HG03097 (cell line): ENCODE measurements at regions not wholly inside any gene's neighbourhood (a gene's known extent, or its start where the extent isn't known, plus 50 kb on each side); places are given as distances from the start of the nearest gene placed in this dataset.
"Not testable (repeated sequence)": the region's sequence is repeated elsewhere in the genome, so short reads cannot be mapped to it uniquely, and the experiment has no call there.

Experiments used
- ATAC-seq: cut with Tn5 transposase; IDR thresholded peaks from one replicate; pipeline ENCODE4 v1.9.1; 2021; ENCODE audit not compliant: unreplicated experiment, low FRiP score

DNA sequence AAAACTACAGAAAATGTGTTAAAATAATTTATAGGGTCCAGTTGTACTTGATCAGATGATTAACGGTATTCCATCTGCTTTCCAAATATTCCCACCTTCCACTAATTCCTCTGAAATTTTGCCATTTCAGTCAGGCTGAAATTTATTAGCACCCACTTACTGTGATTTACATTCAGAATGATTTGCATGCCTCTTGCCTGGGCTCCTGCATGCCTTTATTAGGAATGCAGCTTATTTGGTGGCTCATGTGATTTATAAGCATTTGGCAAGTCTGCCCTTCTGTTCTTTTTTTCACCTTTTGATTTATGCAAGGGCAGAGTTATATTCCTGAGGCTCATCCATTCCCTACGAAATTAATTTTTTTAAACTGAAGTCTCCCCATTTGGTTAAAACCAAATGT, 1594.5 kb upstream of the PIK3C3 start:
- ATAC-seq = no peak

DNA sequence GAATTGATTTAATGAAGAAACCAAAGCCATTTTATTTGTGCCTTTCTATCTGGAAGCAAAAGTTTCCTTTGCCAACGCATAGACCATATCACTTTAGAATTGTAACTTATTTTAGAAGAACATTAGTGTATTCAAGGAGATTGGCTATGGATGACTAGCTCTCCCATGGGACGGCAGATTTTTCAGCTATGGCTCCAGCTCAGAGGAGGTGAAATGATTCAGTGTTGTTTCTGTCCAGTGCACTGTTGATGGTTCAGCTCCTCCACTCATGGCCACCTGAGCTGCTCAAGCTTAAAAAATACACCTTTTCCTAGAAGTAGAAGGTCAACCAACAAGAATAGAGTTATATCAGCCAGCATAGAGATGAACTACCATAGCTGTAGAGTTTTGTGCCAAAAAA, 1597.5 kb upstream of the PIK3C3 start:
- no peak for ATAC-seq

DNA sequence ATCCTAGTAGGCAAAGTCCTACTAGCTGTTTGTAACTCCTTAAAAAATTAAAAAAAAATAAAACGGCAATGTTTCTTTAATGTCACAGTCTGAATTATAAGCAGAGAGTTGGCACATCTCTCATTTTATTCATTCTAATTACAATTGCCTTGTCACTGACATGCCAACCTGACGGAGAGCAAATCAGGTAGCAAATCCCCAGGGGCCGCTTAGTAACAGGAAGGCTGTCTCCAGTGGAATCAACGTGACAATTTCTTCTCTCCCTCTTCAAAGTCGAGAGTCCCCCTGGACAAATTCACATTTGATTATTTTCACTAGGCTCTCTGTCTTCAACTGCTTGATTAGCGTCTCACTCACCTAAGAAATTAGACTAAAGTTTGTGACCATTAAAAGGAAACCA, 1598.9 kb upstream of the PIK3C3 start:
- ATAC-seq = no peak

GRCh38 chr18:40355726-40356125, 1599.3 kb upstream of the PIK3C3 start:
- no peak for ATAC-seq

- no peak for ATAC-seq
Observed at GRCh38 chr18:40348196-40348595, 1606.8 kb upstream of the PIK3C3 start.

DNA sequence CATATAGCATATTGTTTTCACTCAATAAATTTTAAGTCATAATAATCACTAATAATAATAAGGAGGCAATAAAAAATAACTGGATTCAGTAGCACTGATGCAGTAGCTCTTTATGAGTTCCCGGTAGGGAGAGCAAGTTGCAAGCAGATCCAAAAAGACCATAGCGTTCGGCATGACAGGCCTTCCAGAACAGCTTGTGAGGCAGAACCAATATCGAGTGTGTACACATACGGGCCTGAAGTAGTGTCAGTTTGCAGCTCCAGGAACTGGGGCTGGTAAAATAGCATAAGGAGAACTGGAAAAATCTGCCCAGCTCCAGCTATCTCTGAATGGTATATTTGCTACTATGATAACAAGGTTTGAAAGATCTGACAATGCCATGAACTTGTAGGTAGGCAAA, 1607.8 kb upstream of the PIK3C3 start:
- ATAC-seq = no peak

- no peak for ATAC-seq
Observed at GRCh38 chr18:40346146-40346545, 1608.9 kb upstream of the PIK3C3 start.

DNA sequence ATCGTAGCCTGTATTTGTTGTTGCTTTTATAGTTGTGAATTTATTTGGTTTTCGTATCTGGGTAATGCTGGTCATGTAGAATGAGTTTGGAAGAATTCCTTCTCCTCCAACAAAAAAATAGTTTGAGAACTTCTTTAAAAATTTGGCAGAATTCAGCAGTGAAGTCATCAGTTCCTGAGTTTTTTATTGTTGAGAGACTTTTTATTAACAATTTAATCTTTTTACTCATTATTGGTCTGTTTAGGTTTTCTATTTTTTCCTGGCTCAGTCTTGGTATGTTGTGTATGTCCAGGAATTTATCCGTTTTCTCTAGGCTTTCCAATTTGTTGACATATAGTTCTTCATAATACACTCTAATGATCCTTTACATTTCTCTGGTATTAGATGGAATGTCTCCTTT, 1613.3 kb upstream of the PIK3C3 start:
- ATAC-seq = no peak

DNA sequence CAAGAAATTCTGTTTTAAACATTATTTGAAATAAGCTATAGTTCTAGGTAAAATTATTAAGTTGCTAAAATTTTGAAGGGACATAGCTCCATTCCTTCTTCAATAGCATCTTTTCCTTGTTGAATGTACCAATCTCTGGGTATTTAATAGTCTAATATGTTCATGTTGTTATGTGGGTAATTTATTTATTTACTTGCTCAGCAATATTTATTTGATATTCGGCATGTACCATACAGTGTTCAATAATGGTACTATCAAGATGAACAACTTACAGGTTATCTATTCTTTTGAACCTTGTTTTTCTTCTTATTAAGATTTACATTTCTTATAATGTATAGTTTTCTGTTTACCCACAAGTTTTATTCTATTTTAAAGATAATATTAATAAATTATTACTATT, 1616.8 kb upstream of the PIK3C3 start:
- no peak for ATAC-seq

- no peak for ATAC-seq
Observed at GRCh38 chr18:40326985-40327384, 1628.0 kb upstream of the PIK3C3 start.

GRCh38 chr18:40325988-40326387, 1629.0 kb upstream of the PIK3C3 start:
- no peak for ATAC-seq

DNA sequence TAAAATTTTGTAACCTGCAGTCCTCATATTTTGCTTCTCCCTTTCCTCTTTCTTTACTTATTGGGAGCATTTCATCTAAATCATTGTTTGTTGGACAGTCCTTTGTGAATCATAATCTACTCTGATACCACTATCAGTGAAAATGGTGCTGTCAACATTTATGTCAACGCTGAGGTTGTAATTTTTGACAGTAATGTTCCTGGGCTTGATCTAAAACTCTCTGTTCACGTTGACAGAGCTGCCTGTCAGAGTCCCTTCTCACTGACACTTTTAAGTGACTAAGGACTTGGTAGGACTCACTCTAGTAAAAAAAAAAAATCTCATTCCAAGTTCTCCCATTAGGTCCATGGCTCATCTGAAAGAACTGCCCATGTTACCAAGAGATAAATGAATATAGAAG, 1640.8 kb upstream of the PIK3C3 start:
- ATAC-seq = no peak

DNA sequence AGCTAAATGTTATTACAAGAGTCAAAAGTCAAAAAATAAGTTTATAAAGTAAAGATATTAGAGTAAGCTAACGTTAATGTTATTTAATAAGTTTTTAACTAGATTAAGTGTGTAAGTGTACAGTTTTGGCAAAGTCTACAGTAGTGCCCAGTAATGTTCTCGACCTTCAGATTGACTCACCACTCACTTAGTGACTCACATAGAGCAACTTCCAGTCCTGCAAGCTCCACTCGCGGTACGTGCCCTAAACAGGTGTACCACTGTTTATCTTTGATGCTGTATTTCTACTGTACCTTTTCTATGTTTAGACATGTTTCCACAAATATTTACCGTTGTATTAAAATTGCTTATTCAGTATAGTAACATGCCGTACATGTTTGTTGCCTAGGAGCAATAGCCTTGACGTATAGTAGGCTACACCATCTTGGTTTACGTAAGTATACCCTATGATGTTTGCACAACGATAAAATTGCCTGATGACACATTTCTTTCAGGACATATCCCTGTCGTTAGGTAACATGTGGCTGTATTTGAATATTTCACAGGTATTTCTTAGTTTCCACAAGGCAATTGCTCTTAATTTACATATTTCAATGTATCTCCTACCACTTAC, 1641.9 kb upstream of the PIK3C3 start:
- no peak for ATAC-seq

DNA sequence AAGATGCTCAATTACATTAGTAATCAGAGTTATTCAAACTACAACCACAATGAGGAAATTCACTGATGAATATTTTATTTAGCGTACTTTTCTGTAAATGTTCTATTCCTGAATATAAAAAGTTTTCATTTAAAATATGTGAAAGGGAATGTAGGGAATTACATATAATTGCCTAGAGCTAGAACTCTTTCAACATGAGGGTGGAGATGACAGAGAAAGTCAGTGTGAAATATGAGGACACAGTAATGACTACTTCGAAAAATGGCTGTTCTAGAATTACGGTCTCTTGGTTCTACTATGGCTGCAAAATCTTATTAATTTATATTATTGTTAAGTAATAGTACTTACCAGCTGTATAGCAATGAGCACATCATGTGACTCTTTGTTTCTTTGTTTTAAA, 1647.4 kb upstream of the PIK3C3 start:
- ATAC-seq = no peak

DNA sequence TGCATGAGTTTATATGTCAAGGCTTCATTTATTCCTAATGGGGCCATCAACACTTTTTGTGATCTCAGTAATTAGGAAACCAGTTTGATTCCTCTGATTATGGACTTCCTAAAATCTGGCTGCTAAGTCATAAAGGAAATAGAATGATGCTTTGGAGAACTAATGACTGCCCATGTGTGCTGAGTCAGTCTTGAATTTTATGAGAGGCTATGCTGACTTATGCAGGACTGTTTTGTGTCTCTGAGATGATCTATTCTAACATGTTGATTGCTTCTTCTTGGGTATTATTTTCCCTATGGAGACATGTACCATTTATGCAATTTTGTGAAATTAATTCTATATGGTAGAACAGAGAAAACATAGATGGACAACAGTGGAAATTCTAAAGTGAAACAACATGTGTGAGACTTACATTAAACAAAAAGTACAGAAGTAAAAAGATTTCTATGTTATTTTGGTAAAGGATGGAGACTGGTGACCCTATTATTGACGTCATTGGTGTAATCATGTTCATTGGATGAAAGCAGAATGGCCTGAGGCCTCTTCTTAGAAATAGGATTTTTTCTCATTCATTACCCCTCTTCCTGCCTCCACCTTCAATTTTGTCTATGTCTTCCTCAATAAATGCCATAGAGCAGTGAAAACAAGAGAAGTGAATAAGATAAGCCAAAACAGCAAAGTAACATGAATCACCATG, 1658.2 kb upstream of the PIK3C3 start:
- ATAC-seq = no peak

DNA sequence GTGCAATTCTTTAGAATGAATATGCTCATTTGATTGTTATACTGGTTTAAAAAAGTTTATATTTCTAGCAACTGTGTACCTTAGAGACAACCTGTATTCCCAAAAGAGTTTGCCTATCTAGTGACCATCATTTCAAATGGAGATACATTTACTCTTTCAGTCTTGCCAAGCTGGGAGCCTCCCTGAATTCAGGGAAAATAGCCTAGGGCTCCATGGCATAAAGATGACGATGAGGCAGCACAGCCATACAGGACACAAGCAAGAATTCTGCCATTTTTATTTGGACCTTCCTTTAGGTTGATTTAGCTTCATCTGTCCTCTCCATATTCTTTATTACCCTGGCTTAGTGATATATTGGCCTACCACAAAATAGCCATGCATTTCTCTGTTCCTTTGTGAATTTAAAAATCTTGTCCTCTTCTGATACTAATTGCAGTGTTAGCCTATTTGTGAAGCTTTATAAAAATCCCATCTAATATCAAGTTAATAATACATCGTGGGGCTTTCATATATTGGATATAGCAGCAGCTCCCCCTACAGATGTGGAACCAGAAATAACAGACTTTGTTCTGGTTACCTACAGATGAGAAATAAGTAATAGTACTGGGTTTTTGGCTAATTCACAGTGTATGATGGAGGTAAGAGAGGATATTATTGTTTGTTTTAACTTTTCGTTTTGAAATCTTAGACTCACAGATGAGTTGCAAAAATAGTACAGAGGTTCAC, 1661.9 kb upstream of the PIK3C3 start:
- no peak for ATAC-seq

- ATAC-seq = no peak
Observed at GRCh38 chr18:40283560-40283959, 1671.5 kb upstream of the PIK3C3 start.

DNA sequence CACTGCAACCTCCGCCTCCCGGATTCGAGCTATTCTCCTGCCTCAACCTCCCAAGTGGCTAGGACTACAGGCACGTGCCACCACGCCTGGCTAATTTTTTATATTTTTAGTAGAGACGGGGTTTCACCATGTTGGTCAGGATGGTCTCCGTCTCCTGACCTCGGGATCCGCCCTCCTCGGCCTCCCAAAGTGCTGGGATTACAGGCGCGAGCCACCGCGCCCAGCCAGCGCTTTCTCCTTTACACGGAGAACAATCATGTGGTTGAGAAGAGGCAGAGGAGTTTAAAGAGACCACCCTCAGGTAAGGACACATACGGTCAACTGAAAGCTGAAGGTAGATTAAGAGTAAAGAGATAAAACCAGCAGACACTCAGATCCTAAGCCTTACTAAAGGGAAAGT, 1673.7 kb upstream of the PIK3C3 start:
- not testable (repeated sequence) for ATAC-seq

- ATAC-seq = no peak
Observed at GRCh38 chr18:40274618-40275196, 1680.3 kb upstream of the PIK3C3 start.

DNA sequence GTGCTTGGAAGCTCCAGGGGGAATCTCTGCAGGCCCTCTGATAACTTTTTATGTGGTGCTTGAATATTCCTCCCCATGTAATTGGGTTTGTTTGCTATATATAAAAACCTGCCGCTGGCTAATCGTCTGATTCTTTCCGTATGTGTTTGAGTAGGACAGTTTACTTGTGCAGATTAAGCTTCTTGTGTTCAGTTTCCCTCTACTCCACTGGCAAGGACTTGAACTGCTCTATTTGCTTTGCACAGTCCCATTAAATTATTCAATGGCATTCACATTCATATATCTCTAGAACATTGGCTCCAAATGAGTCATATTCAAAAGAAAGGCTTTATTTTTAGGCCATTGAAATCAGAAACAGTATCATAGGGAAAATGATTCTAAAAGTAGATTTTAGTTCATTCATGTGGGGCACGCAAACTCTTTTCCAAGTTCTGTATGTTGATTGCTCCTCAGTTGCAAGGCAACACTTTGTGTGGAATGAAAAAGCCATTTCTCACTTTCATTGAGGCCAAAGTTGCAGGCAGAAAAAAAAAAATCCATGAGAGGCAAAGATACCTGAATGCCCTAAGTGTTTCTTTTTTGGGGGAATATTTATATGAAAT, 1682.3 kb upstream of the PIK3C3 start:
- no peak for ATAC-seq

DNA sequence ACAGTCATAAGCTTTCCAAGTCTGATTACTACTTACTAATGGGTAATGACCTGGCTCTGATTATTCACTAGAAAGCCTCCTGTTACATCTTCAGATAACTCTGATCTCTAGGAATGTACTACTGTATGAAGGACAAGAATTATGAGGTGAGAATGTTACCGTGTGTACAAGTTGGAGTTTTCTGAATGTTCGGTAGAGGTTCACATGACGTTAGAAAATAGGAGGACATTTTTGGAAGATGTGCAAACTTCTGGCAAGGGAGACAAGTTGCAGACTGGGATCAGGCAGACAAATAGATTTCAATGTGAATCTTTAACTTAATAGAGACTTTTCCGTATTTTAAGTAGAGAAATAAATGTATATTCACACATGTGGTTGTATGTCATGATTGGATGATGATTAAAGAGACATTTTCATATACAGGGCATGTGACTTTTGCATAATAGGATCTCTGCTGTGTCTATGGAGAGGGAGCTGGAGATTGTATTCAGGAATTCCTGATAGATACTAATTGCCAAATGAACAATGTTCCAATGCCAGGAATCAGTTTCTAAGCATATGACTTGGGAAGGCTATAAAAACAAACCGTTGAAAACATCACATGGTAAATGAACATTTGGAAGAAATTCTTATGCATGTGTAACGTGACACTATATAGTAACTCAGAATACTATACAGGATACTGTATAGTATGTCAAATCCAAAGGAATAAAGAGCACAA, 1695.8 kb upstream of the PIK3C3 start:
- no peak for ATAC-seq
